ENCODE measurements at regions not wholly inside any gene's neighbourhood (a gene's known extent, or its start where the extent isn't known, plus 50 kb on each side); places are given as distances from the start of the nearest gene placed in this dataset.

GRCh38 chr19:29085206-29085605, 127.7 kb downstream of the UQCRFS1 start:
- TF ChIP-seq NFRKB (IDR thresholded peaks at IDR 0.05) = no peak
- no peak for TF ChIP-seq SP1 (IDR thresholded peaks at IDR 0.05)
- no peak for TF ChIP-seq SUZ12 (IDR thresholded peaks at IDR 0.05)
